Endothelial cell of umbilical vein (primary cell): ENCODE measurements at regions not wholly inside any gene's neighbourhood (a gene's known extent, or its start where the extent isn't known, plus 50 kb on each side); places are given as distances from the start of the nearest gene placed in this dataset.

ENCODE experiments used
- BruUV-seq: library from RNA; stranded (reverse); fragments of 400-500 nt; replicated peaks from 2 replicates; lab custom pipeline; 2021; lab: Mats Ljungman, UMichigan
- CTCF ChIA-PET: fragments of 300-600, 350-600 bp; sonication (Branson Sonifier 250); formaldehyde crosslinking; loops from one replicate; lab custom pipeline; 2021; ENCODE audit warnings: antibody characterized with exemption, inconsistent platforms; lab: Charles Lee
- POLR2A ChIA-PET: fragments of 300-600, 350-600 bp; sonication (Branson Sonifier 250); formaldehyde crosslinking; loops from one replicate; lab custom pipeline; 2021; ENCODE audit warnings: antibody characterized with exemption, inconsistent platforms; lab: Charles Lee
- DNase-seq: peaks from one replicate; pipeline ENCODE4 v3.0.0-alpha.2; 2011; ENCODE audit warnings: low read depth, low spot score
- FAIRE-seq: peaks from 2 replicates; lab custom pipeline; 2011; peaks lifted over from hg19 to GRCh38; lab: Jason Lieb, UNC
- H2AFZ ChIP-seq: 2 replicates; pipeline ENCODE4 v1.6.0; 2012; ENCODE audit warnings: low read depth, low read length, control low read depth, inconsistent platforms
- H3K27ac ChIP-seq: 2 replicates; pipeline ENCODE4 v1.5.1; 2011; ENCODE audit warnings: low read depth, mild to moderate bottlenecking, control low read depth, low read length, moderate library complexity; ENCODE audit not compliant: insufficient read depth
- H3K27me3 ChIP-seq, 2 experiments: 2 replicates each; pipeline versions ENCODE4 v1.6.0 to v1.6.1; 2011; ENCODE audit warnings: low read length in 2 of 2, mixed read lengths in 1 of 2; ENCODE audit not compliant: control insufficient read depth in 2 of 2, insufficient read depth in 2 of 2
- H3K36me3 ChIP-seq, 2 experiments: 2 replicates in 1 of 2; 3 replicates in 1 of 2; pipeline ENCODE4 v1.5.1; 2011; ENCODE audit warnings: low read length in 2 of 2, mild to moderate bottlenecking in 1 of 2, moderate library complexity in 1 of 2; ENCODE audit not compliant: control insufficient read depth in 2 of 2, insufficient read depth in 2 of 2; ENCODE audit errors: extremely low read depth in 1 of 2
- H3K4me1 ChIP-seq: 3 replicates; pipeline ENCODE4 v1.5.1; 2011; ENCODE audit warnings: mild to moderate bottlenecking, low read length; ENCODE audit not compliant: control insufficient read depth, insufficient read depth; ENCODE audit errors: extremely low read depth
- H3K4me2 ChIP-seq: 2 replicates; pipeline ENCODE4 v1.6.1; 2011; ENCODE audit warnings: low read length, control low read depth, mixed read lengths; ENCODE audit not compliant: insufficient read depth
- H3K4me3 ChIP-seq, 3 experiments: fragments of 200-600 bp in 1 of 3; sonication (generic), shearing (Covaris generic) in 1 of 3; replicated peaks in 1 of 3; 2 replicates each; pipeline ENCODE4 v1.5.1; 2011 to 2016; ENCODE audit warnings: control low read depth in 3 of 3, low read length in 3 of 3, mild to moderate bottlenecking in 2 of 3, inconsistent platforms in 1 of 3, low read depth in 1 of 3, moderate library complexity in 1 of 3; ENCODE audit not compliant: insufficient read depth in 1 of 3
- H3K79me2 ChIP-seq: 2 replicates; pipeline ENCODE4 v1.6.0; 2012; ENCODE audit warnings: low read length, inconsistent platforms; ENCODE audit not compliant: control insufficient read depth, insufficient read depth
- H3K9ac ChIP-seq: replicated peaks from 2 replicates; pipeline ENCODE3; 2011; ENCODE audit warnings: low read length, control low read depth; ENCODE audit not compliant: insufficient read depth; ENCODE audit errors: extremely low read depth
- H3K9me1 ChIP-seq: replicated peaks from 3 replicates; pipeline ENCODE4 v1.6.0; 2011; ENCODE audit warnings: mild to moderate bottlenecking, low read length; ENCODE audit not compliant: control insufficient read depth, insufficient read depth; ENCODE audit errors: extremely low read depth
- H3K9me3 ChIP-seq: replicated peaks from 2 replicates; pipeline ENCODE4 v1.5.1; 2012; ENCODE audit warnings: low read length, inconsistent platforms; ENCODE audit not compliant: control insufficient read depth, insufficient read depth
- H4K20me1 ChIP-seq: replicated peaks from 2 replicates; pipeline ENCODE3; 2011; ENCODE audit warnings: mild to moderate bottlenecking, low read length; ENCODE audit not compliant: control insufficient read depth, insufficient read depth; ENCODE audit errors: extremely low read depth
- CTCF ChIP-seq, 2 donors: IDR thresholded peaks; 1 replicate in 1 of 2; 2 replicates in 1 of 2; pipeline ENCODE4 v1.5.1; 2011; ENCODE audit warnings: low read length in 2 of 2, mild to moderate bottlenecking in 2 of 2, moderate library complexity in 2 of 2, control low read depth in 1 of 2, inconsistent platforms in 1 of 2, low read depth in 1 of 2; ENCODE audit not compliant: insufficient read depth in 1 of 2; ENCODE audit errors: extremely low read depth in 1 of 2
- EZH2 ChIP-seq: IDR thresholded peaks from 2 replicates; pipeline ENCODE4 v1.6.1; 2012; ENCODE audit warnings: borderline replicate concordance, low read depth, mild to moderate bottlenecking, moderate library complexity, low read length, inconsistent platforms; ENCODE audit not compliant: severe bottlenecking
- FOS ChIP-seq: IDR thresholded peaks from 2 replicates; pipeline ENCODE4 v1.6.1; 2011; ENCODE audit warnings: mild to moderate bottlenecking, low read length, moderate library complexity, borderline replicate concordance; ENCODE audit not compliant: insufficient read depth
- GATA2 ChIP-seq: IDR thresholded peaks from 2 replicates; pipeline ENCODE4 v1.7.0; 2011; ENCODE audit warnings: low read depth, mild to moderate bottlenecking, moderate library complexity, mixed read lengths, low read length; ENCODE audit not compliant: insufficient read length, insufficient read depth
- JUN ChIP-seq: IDR thresholded peaks from 2 replicates; pipeline ENCODE4 v1.6.1; 2011; ENCODE audit warnings: borderline replicate concordance, low read depth; ENCODE audit not compliant: insufficient read length, insufficient read depth
- MYC ChIP-seq: IDR thresholded peaks from one replicate; pipeline ENCODE4 v1.6.1; 2011; ENCODE audit warnings: mild to moderate bottlenecking, low read depth, low read length
- POLR2A ChIP-seq: IDR thresholded peaks from 2 replicates; pipeline ENCODE4 v1.6.1; 2012; ENCODE audit warnings: low read depth, mild to moderate bottlenecking, control low read depth, low read length
- POLR2AphosphoS5 ChIP-seq: IDR thresholded peaks from 2 replicates; pipeline ENCODE4 v1.6.1; 2012; ENCODE audit warnings: low read depth, mild to moderate bottlenecking, control low read depth, low read length, moderate library complexity; ENCODE audit not compliant: insufficient read depth
- dilution Hi-C: fragments of 300-500 bp; cut with MboI; formaldehyde crosslinking; loops from one replicate; pipeline ENCODE4 v1.15.0; 2019; ENCODE audit warnings: low sequenced_read_pairs; ENCODE audit not compliant: extremely low pct_ligation_motif_present
- intact Hi-C: fragments of 100-400 bp; cut with micrococcal nuclease; formaldehyde crosslinking; loops from one replicate; pipeline ENCODE4 v1.10.0; 2022

GRCh38 chr5:57420801-57421200 is 61.8 kb downstream of the ACTBL2 start:
- TF ChIP-seq EZH2 (no peak), MYC (no peak), POLR2A (no peak)
- BruUV-seq, result no TSS peak
- CTCF ChIA-PET, result interaction anchor here (1.6 kb wide), 1 partner anchor 37 kb away, joined by 3 read pairs; no protein-coding TSS in a partner anchor
- H3K79me2 ChIP-seq, result no peaks in the 10 kb centered on the region
- no peak overlapping the region for H3K27ac ChIP-seq
- no peak overlapping the region for H3K9ac ChIP-seq
- no peaks in the 10 kb centered on the region for H3K36me3 ChIP-seq
- H3K9me1 ChIP-seq, result no peaks in the 10 kb centered on the region
- no peaks in the 10 kb centered on the region for H3K27me3 ChIP-seq
- no peak overlapping the region for H3K4me2 ChIP-seq
- H2AFZ ChIP-seq, result no peak overlapping the region
- H3K4me1 ChIP-seq, result no peaks in the 10 kb centered on the region
- no peaks in the 10 kb centered on the region for H3K9me3 ChIP-seq
- DNase-seq (no peak), FAIRE-seq (no peak)
- POLR2A ChIA-PET, result no interaction called here
- no peaks in the 10 kb centered on the region for H4K20me1 ChIP-seq
- H3K4me3 ChIP-seq, result no peak overlapping the region
- intact Hi-C loops (no loop called here), dilution Hi-C loops (no loop called here)

DNA sequence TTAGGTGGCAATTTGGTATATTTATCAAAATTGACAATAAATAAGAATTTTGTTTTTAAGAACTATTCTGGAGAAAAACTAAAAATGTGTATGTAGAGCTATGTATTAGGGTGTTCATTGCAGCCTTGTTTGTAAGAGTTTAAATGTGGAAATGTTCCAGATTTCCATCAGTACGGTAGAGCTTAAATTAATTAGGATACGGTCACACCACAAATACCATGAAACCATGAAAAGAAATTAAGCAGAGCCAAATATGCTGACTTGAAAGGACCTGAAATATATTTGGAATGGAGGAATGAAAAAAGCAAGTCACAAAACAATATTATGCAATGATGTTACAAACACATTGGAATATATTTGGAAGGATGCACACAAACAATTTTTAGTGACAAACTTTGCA is 64.6 kb downstream of the ACTBL2 start:
- Histone ChIP-seq H3K27me3 (no peaks in the 10 kb centered on the region), H4K20me1 (no peaks in the 10 kb centered on the region), H3K4me2 (no peak overlapping the region), H3K9me3 (no peaks in the 10 kb centered on the region), H3K36me3 (no peaks in the 10 kb centered on the region), H2AFZ (no peak overlapping the region), H3K9me1 (no peaks in the 10 kb centered on the region), H3K9ac (no peak overlapping the region), H3K79me2 (no peaks in the 10 kb centered on the region), H3K27ac (no peak overlapping the region), H3K4me1 (no peaks in the 10 kb centered on the region), H3K4me3 (no peak overlapping the region)
- DNase-seq (no peak), FAIRE-seq (no peak)
- dilution Hi-C loops, result no loop called here
- ChIA-PET CTCF (no interaction called here), POLR2A (no interaction called here)
- no TSS peak for BruUV-seq
- intact Hi-C loops, result no loop called here
- no peak for TF ChIP-seq MYC
- TF ChIP-seq JUN, result no peak
- TF ChIP-seq GATA2, result no peak
- no peak for TF ChIP-seq POLR2A
- TF ChIP-seq CTCF (IDR thresholded peaks at IDR 0.05; ENCODE audit: extremely low read depth in 1 of 2, insufficient read depth in 1 of 2, low read depth in 1 of 2, low read length in 2 of 2), result no peak
- TF ChIP-seq POLR2AphosphoS5, result no peak
- no peak for TF ChIP-seq EZH2
- TF ChIP-seq FOS, result no peak
